Right cardiac atrium (tissue), 5 donors: ENCODE measurements at regions not wholly inside any gene's neighbourhood (a gene's known extent, or its start where the extent isn't known, plus 50 kb on each side); places are given as distances from the start of the nearest gene placed in this dataset.

Source experiments
- ATAC-seq, 2 donors: fragments of 200-7000 bp; cut with Tn5 transposase; one replicate each; pipeline versions ENCODE4 v1.8.0 to v1.9.1; 2020; ENCODE audit warnings: moderate library complexity in 2 of 2, mild to moderate bottlenecking in 1 of 2
- DNase-seq, 3 donors: peaks; one replicate each; pipeline ENCODE4 v3.0.0-alpha.2; 2020
- H3K27ac ChIP-seq: one replicate; pipeline ENCODE4 v1.5.1; 2013; ENCODE audit warnings: mild to moderate bottlenecking, low read length, control low read depth, moderate library complexity
- H3K27me3 ChIP-seq: one replicate; pipeline ENCODE4 v1.6.1; 2013; ENCODE audit not compliant: control insufficient read depth, insufficient read depth
- H3K4me1 ChIP-seq: one replicate; pipeline ENCODE4 v1.6.1; 2013; ENCODE audit warnings: low read length; ENCODE audit not compliant: control insufficient read depth, insufficient read depth
- H3K4me3 ChIP-seq: one replicate; pipeline ENCODE4 v1.5.1; 2013; ENCODE audit warnings: low read length, control low read depth
- H3K9me3 ChIP-seq: one replicate; pipeline ENCODE4 v1.6.1; 2013; ENCODE audit warnings: low read length; ENCODE audit not compliant: control insufficient read depth
- WGBS: extraction: QIAGEN DNeasy Blood & Tissue Kit; methylation state at CpG from one replicate; pipeline ENCODE4 v1.1.7; 2013; 5-methylcytosine and 5-hydroxymethylcytosine counted together
- intact Hi-C, 4 donors: fragments of 100-400 bp; cut with DNase I; formaldehyde crosslinking; loops; one replicate each; pipeline versions ENCODE4 v1.11.0 to v1.14.0; 2022 to 2023
- donor health status: healthy with polysubstance abuse.
- donor health status: DM: no; HTN: yes; CAD: no.
- donor health status: DM: no; HTN: no; CAD: no.
- donor health status: DM: no; HTN: yes; CAD: no; lungs with severe emphysema.
- donor health status: DM: yes; HTN: yes; CAD: no.

- no peaks in the 10 kb centered on the region for H3K27me3 ChIP-seq
- H3K4me1 ChIP-seq, result no peaks in the 10 kb centered on the region
- no peak overlapping the region for H3K27ac ChIP-seq
- intact Hi-C loops, result no loop called here
- H3K9me3 ChIP-seq, result no peaks in the 10 kb centered on the region
- DNase-seq (no peak), ATAC-seq (no peak)
- H3K4me3 ChIP-seq, result no peak overlapping the region
- WGBS, result 51% methylated on average over 3 of the region's 3 CpGs
Measured at GRCh38 chr5:114250536-114250935, 111.3 kb upstream of the KCNN2 start.

DNA sequence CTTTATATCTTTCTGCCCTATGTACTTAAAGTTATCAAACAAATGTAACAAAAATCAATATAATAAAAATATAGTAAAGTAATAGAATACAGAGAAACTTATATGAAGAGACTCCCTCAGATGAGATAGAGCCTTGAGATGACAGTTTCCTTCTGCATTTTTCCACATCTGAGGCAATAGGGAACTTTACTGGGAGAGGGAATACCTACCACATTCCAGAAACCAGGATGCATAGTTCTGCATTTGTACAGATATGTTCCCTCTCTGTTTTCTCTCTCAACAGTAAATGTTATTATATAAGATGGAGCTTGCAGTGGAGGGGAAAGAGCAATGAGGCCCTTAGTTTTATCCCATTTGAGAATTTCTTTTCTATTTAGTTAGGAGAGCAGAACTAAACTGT, 109.6 kb upstream of the KCNN2 start:
- intact Hi-C loops, result no loop called here
- no peaks in the 10 kb centered on the region for H3K4me1 ChIP-seq
- no peak for DNase-seq

DNA sequence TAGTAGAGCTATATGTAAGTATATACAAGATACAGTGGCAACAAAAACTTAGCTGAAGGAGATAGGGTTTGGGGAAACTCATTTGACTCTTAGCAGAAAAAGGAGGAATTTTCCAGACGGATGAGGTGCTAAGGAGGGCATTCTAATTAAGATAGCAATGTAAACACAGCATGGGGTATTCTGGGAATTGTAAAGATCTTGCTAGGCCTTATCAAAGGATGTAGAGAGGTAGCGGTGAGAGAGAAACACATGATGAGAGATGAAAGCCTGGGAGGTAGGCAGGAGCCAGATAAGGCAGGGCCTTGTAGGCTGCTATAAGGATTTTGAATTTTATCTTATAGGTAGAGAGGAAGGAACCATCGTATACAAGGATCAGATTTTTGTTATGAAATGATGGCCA, 106.6 kb upstream of the KCNN2 start:
- H3K4me3 ChIP-seq, result no peak overlapping the region
- H3K27me3 ChIP-seq, result no peaks in the 10 kb centered on the region
- ATAC-seq, result no peak
- intact Hi-C loops, result no loop called here
- DNase-seq, result no peak
- no peaks in the 10 kb centered on the region for H3K9me3 ChIP-seq
- H3K4me1 ChIP-seq, result no peaks in the 10 kb centered on the region
- 23% methylated on average over 3 of the region's 3 CpGs for WGBS
- no peak overlapping the region for H3K27ac ChIP-seq

More for the DNA sequence above, 109.6 kb upstream of the KCNN2 start:
- Histone ChIP-seq H3K27me3 (no peaks in the 10 kb centered on the region), H3K27ac (no peak overlapping the region), H3K4me3 (no peak overlapping the region), H3K9me3 (no peaks in the 10 kb centered on the region)
- no peak for ATAC-seq

DNA sequence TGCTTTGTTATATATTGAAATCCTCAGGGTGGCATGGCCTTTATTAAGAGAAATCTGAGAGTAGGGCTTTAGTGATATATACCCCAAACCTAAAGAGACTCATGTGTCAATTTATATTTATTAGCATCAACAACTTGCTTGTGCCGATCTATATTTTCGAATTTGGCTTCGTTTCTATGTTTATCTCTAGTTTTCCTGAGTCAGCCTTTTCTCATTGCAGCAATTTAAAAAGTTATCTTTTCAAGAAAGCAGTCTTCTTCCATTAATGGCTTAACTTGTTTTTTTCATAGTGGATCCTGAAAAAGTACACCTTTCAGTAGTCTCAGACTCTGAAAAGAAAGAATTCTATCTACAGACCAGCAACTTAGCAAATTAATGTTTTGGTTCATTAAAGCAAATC, 99.9 kb upstream of the KCNN2 start:
- H3K4me3 ChIP-seq, result no peak overlapping the region
- no peak for DNase-seq
- H3K27me3 ChIP-seq, result no peaks in the 10 kb centered on the region
- no peak overlapping the region for H3K27ac ChIP-seq
- H3K4me1 ChIP-seq, result no peaks in the 10 kb centered on the region
- ATAC-seq, result no peak
- no peaks in the 10 kb centered on the region for H3K9me3 ChIP-seq
- intact Hi-C loops, result no loop called here
- 65% methylated on average over 3 of the region's 3 CpGs for WGBS

DNA sequence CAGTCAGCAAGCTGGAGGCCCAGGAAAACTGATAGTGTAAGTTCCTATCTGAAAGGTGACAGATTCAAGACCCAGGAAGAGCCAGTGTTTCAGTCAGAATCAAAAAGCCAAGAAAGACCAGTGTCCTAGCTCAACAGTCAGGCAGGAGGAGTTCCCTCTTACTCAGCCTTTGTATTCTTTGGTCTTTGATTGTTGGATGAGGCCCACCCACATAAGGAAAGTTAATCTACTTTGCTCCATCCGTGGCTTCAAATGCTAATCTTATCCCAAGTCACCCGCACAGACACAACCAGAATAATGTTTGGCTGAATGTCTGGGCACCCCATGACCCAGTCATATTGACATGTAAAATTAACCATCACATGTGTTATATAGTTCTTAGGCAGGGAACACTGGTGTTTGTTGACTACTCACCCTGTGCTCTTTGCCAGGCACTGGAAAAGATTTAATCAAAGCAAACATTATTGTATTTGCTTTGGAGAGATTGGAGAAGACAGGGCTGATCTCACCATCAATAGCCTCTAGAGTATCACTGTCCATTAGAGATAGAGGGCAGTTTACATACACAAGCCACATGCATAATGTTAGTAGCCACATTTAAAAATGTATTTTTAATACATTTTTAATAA, 96.3 kb upstream of the KCNN2 start:
- intact Hi-C loops, result no loop called here
- H3K27me3 ChIP-seq, result no peaks in the 10 kb centered on the region
- no peaks in the 10 kb centered on the region for H3K9me3 ChIP-seq
- WGBS, result 34% methylated on average over 2 of the region's 2 CpGs
- H3K27ac ChIP-seq, result no peak overlapping the region
- no peaks in the 10 kb centered on the region for H3K4me1 ChIP-seq
- no peak for DNase-seq
- ATAC-seq, result no peak
- no peak overlapping the region for H3K4me3 ChIP-seq

DNA sequence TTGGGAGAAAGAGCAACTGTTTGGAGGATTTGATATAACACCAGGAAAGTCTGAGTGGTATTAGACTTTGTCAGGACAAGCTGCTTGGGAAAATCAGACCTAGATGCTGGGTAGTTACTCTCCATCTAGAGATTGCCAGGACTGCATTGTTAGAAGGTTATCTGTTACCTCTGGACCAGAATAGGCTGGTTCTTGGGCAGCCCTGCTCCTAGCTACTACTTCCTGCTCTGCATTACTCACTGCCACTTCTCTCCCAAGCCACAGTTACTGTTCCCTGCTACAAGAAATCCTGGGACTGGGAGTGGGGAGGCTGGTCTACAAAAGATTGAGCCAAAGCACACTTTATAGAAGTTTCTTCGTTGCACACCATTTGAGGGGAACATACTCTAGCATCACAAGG, 95.5 kb upstream of the KCNN2 start:
- 82% methylated on average over 1 of the region's 1 CpG for WGBS

DNA sequence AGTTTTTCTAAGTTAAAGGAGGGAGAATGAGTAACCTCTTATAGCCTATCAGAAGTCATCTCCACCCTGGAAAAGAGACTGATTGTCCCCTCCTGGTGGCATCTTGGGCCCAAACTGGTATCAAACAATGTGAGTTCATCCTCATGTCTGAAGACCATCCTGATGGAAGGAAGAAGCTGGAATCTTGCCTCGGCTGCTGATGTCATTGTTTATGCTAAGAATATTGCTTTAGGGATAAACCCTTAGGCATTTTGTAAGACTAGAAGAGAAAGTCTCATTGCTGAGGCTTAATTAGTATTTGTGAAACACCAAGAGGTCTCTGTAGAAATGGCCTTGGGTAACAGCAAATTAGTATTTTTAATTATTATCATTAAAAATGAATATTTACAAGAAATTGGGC, 65.7 kb upstream of the KCNN2 start:
- intact Hi-C loops, result no loop called here
- WGBS, result 75% methylated on average over 1 of the region's 1 CpG
- H3K4me1 ChIP-seq, result no peaks in the 10 kb centered on the region
- H3K4me3 ChIP-seq, result no peak overlapping the region
- no peaks in the 10 kb centered on the region for H3K27me3 ChIP-seq
- DNase-seq, result no peak
- H3K9me3 ChIP-seq, result no peaks in the 10 kb centered on the region
- no peak overlapping the region for H3K27ac ChIP-seq
- no peak for ATAC-seq

More for the DNA sequence above, 95.5 kb upstream of the KCNN2 start:
- H3K27me3 ChIP-seq, result no peaks in the 10 kb centered on the region
- H3K4me3 ChIP-seq, result no peak overlapping the region
- ATAC-seq (no peak), DNase-seq (no peak)
- no peaks in the 10 kb centered on the region for H3K4me1 ChIP-seq
- no peaks in the 10 kb centered on the region for H3K9me3 ChIP-seq
- no peak overlapping the region for H3K27ac ChIP-seq
- intact Hi-C loops, result no loop called here

- H3K27ac ChIP-seq, result no peak overlapping the region
- no peaks in the 10 kb centered on the region for H3K4me1 ChIP-seq
- H3K9me3 ChIP-seq, result no peaks in the 10 kb centered on the region
- intact Hi-C loops, result no loop called here
- DNase-seq (no peak), ATAC-seq (no peak)
- 61% methylated on average over 3 of the region's 3 CpGs for WGBS
- H3K4me3 ChIP-seq, result no peak overlapping the region
- no peaks in the 10 kb centered on the region for H3K27me3 ChIP-seq
Measured at GRCh38 chr5:114297915-114298314, 64.0 kb upstream of the KCNN2 start.

DNA sequence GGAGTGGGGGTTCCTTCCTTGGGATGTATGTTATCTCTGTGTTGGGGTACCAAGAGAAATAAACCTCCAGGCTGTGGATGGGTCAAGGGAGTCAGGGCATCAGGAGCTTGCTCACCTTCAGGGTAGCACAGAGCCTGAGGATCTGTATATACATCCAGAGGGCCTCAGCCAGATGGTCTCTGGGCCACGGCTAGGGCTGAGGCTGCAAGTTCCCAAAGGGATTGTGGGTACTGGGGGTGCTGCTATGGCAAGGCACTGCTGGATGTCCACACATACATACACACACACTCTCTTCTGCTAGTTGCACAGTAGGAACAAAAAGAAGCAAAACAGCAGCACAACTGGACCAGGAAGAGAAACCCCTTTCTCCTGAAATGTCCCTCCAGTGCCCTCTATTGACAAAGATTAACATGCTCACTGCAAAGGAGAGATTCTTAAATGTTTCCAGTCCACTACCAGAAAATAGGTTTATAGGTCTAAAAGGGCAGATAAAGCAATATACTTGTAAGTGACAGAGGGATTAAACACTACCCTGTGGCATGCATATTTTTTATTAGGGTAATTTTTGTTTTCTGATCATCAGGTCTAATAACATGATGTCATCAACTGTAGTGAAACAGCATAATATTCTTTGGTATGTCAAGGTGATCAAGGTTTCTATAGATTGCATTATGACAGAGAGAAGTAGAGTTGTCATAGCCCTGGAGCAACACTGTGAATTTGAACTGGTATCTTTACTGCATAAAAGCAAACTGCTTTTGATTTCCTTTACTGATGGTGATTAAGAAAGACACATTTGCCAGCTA, 56.3 kb upstream of the KCNN2 start:
- Histone ChIP-seq H3K27ac (no peak overlapping the region), H3K4me3 (no peak overlapping the region), H3K4me1 (no peaks in the 10 kb centered on the region), H3K9me3 (no peaks in the 10 kb centered on the region), H3K27me3 (no peaks in the 10 kb centered on the region)
- intact Hi-C loops, result loop anchor here in 1 of 4 donors (10.0 kb wide), 1 partner anchor 201 kb away; no protein-coding TSS in a partner anchor
- 91% methylated on average over 1 of the region's 1 CpG for WGBS
- ATAC-seq, result peak in 1 of 2 donors; percentile 20
- no peak for DNase-seq

- Histone ChIP-seq H3K27ac (no peak overlapping the region), H3K4me3 (no peak overlapping the region), H3K27me3 (no peaks in the 10 kb centered on the region), H3K4me1 (no peaks in the 10 kb centered on the region), H3K9me3 (no peaks in the 10 kb centered on the region)
- 82% methylated on average over 1 of the region's 1 CpG for WGBS
- intact Hi-C loops, result loop anchor here in 1 of 4 donors (10.0 kb wide), 1 partner anchor 203 kb away; no protein-coding TSS in a partner anchor
- no peak for DNase-seq
- ATAC-seq, result no peak
Measured at GRCh38 chr5:114308017-114308416, 53.9 kb upstream of the KCNN2 start.

GRCh38 chr5:114308508-114308907, 53.4 kb upstream of the KCNN2 start:
- no peak overlapping the region for H3K27ac ChIP-seq
- ATAC-seq, result no peak
- intact Hi-C loops, result loop anchor here in 1 of 4 donors (10.0 kb wide), 1 partner anchor 204 kb away; no protein-coding TSS in a partner anchor

More at GRCh38 chr5:114308508-114308907, 53.4 kb upstream of the KCNN2 start:
- Histone ChIP-seq H3K4me1 (no peaks in the 10 kb centered on the region), H3K9me3 (no peaks in the 10 kb centered on the region), H3K27me3 (no peaks in the 10 kb centered on the region), H3K4me3 (no peak overlapping the region)
- WGBS, result 93% methylated on average over 1 of the region's 1 CpG
- DNase-seq, result no peak
